ENCODE measurements at regions not wholly inside any gene's neighbourhood (a gene's known extent, or its start where the extent isn't known, plus 50 kb on each side); places are given as distances from the start of the nearest gene placed in this dataset.

DNA sequence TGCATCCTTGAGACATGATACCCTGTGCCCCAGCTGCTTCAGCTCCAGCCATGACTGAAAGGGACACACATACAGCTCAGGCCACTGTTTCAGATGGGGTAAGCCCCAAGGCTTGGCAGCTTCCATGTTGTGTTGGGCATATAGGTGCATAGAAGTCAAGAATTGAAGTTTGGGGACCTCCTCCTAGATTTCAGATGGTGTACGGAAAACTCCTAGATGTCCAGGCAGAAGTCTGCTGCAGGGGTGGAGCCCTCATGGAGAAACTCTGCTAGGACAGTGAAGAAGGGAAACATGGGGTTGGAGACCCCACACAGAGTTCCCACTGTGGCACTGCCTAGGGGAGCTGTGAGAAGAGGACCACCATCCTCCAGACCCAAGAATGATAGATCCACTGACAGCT, 1379.0 kb upstream of the MAP3K7 start:
- H3K79me1 ChIP-seq (ENCODE audit: insufficient read depth, low read depth, low read length, poor library complexity, severe bottlenecking) = no peaks in the 10 kb centered on the region

More for the DNA sequence above, 1379.0 kb upstream of the MAP3K7 start:
- Histone ChIP-seq H4K8ac (replicated peaks; ENCODE audit: insufficient read length, low read depth, low read length) (no peak overlapping the region), H3K27ac (ENCODE audit: insufficient read length, low read depth, low read length) (no peak overlapping the region), H2BK5ac (ENCODE audit: insufficient read length, low read length) (no peak overlapping the region), H3T11ph (ENCODE audit: low read length) (no peak overlapping the region), H2BK120ac (ENCODE audit: low read depth, low read length, poor library complexity, severe bottlenecking) (no peak overlapping the region), H3K18ac (ENCODE audit: insufficient read length, low read depth, low read length) (no peak overlapping the region), H3K14ac (ENCODE audit: insufficient read depth, low read length) (no peak overlapping the region), H3K56ac (ENCODE audit: insufficient read length, low read depth, low read length) (no peak overlapping the region), H2BK12ac (ENCODE audit: insufficient read length, low read depth, low read length) (no peak overlapping the region), H2BK15ac (ENCODE audit: low read depth, low read length) (no peak overlapping the region), H4K5ac (ENCODE audit: insufficient read length, low read depth, low read length) (no peak overlapping the region), H3K23ac (ENCODE audit: insufficient read length, low read depth, low read length) (no peak overlapping the region), H2AK5ac (ENCODE audit: insufficient read length, low read length) (no peak overlapping the region), H3K9ac (ENCODE audit: extremely low read depth, insufficient read length, low read length) (no peak overlapping the region), H3K79me2 (ENCODE audit: insufficient read depth, low read length) (no peaks in the 10 kb centered on the region), H2BK20ac (ENCODE audit: low read depth, low read length, poor library complexity, severe bottlenecking) (no peak overlapping the region), H3K23me2 (ENCODE audit: insufficient read length, low read depth, low read length, poor library complexity, severe bottlenecking) (no peaks in the 10 kb centered on the region), H4K91ac (ENCODE audit: insufficient read length, low read depth, low read length) (no peak overlapping the region), H3K9me3 (ENCODE audit: control insufficient read depth, low read depth, low read length) (peaks cover 14% of the 10 kb centered on the region), H3K4ac (ENCODE audit: low read depth, low read length) (no peak overlapping the region), H3K4me1 (ENCODE audit: insufficient read depth, low read length) (no peaks in the 10 kb centered on the region), H3K4me2 (ENCODE audit: insufficient read depth, insufficient read length, low read length) (no peak overlapping the region), H2AFZ (ENCODE audit: low read length) (no peak overlapping the region), H3K27me3 (ENCODE audit: insufficient read depth, low read length) (no peaks in the 10 kb centered on the region), H4K20me1 (ENCODE audit: control insufficient read depth, insufficient read depth, insufficient read length) (no peaks in the 10 kb centered on the region)
- DNase-seq = no peak
- Mint-ChIP-seq H3K4me3 (no peak overlapping the region), H3K27me3 (ENCODE audit: low read depth) (no peaks in the 10 kb centered on the region; the same call in 1 of the 2 replicates), H3K4me1 (no peaks in the 10 kb centered on the region), H3K9me3 (peaks cover 29 to 31% of the 10 kb centered on the region in 2 experiments), H3K27ac (no peak overlapping the region), H3K36me3 (ENCODE audit: insufficient read depth in 1 of 3, low read depth in 3 of 3) (peaks cover 9 to 23% (median 22%) of the 10 kb centered on the region in 3 experiments)
- no peak for TF ChIP-seq CTCF (conservative IDR thresholded peaks at IDR 0.05)
- WGBS (ENCODE audit: extremely low coverage, insufficient read length, low lambda C conversion rate) = no CpG with 5 or more reads among the region's 1 CpG

Measured in H9 (cell line).